ENCODE measurements at regions not wholly inside any gene's neighbourhood (a gene's known extent, or its start where the extent isn't known, plus 50 kb on each side); places are given as distances from the start of the nearest gene placed in this dataset.

DNA sequence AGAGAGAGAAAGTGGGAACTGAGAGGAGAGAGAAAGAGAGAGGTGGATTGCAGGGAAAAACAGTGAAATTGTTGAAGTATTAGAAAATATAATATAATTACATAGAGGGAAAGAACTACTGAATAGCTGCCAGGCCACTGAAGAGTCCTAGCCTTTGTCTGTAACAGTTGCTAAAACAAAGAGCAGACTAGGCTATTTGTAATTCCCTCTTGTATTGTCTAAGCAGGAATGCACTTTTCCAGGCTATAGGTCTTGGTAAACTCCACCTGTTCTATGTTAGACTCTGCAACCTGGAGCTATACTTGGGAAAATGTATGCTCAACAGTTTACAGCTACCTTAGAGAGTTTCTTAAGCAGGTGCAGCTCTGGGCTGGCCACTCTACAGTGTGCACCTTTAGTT is 1063.3 kb downstream of the ADGRL3 start:
- TF ChIP-seq, protein P1, sequence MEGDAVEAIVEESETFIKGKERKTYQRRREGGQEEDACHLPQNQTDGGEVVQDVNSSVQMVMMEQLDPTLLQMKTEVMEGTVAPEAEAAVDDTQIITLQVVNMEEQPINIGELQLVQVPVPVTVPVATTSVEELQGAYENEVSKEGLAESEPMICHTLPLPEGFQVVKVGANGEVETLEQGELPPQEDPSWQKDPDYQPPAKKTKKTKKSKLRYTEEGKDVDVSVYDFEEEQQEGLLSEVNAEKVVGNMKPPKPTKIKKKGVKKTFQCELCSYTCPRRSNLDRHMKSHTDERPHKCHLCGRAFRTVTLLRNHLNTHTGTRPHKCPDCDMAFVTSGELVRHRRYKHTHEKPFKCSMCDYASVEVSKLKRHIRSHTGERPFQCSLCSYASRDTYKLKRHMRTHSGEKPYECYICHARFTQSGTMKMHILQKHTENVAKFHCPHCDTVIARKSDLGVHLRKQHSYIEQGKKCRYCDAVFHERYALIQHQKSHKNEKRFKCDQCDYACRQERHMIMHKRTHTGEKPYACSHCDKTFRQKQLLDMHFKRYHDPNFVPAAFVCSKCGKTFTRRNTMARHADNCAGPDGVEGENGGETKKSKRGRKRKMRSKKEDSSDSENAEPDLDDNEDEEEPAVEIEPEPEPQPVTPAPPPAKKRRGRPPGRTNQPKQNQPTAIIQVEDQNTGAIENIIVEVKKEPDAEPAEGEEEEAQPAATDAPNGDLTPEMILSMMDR (conservative IDR thresholded peaks at IDR 0.05; ENCODE audit: low read depth in 2 of 2), result no peak
- TF ChIP-seq POLR2AphosphoS5 (IDR thresholded peaks at IDR 0.05; ENCODE audit: low read depth), result no peak
- TF ChIP-seq EZH2 (IDR thresholded peaks at IDR 0.05; ENCODE audit: low read depth, unreplicated experiment), result no peak
- no peak for TF ChIP-seq EZH2phosphoT487 (IDR thresholded peaks at IDR 0.05; ENCODE audit: unreplicated experiment)
- no peak for TF ChIP-seq ETS1 (IDR thresholded peaks at IDR 0.05)
- TF ChIP-seq NANOG (IDR thresholded peaks at IDR 0.05; ENCODE audit: borderline replicate concordance), result no peak
